ENCODE measurements at regions not wholly inside any gene's neighbourhood (a gene's known extent, or its start where the extent isn't known, plus 50 kb on each side); places are given as distances from the start of the nearest gene placed in this dataset.

- Histone ChIP-seq H3K9me3 (replicated peaks in 1 of 2; ENCODE audit: control insufficient read depth in 1 of 2, insufficient read depth in 1 of 2, low read length in 2 of 2) (no peaks in the 10 kb centered on the region), H3K27me3 (ENCODE audit: control insufficient read depth in 2 of 2, insufficient read depth in 2 of 2, low read length in 2 of 2) (peaks cover 8 to 18% of the 10 kb centered on the region in 2 donors), H3K4me2 (replicated peaks; ENCODE audit: extremely low read depth, low read length, poor library complexity, severe bottlenecking) (no peak overlapping the region), H3K4me1 (ENCODE audit: control insufficient read depth in 1 of 2, insufficient read depth in 2 of 2, low read length in 2 of 2) (peaks cover 16 to 17% of the 10 kb centered on the region in 2 donors), H3K9ac (ENCODE audit: insufficient read depth, low read length, poor library complexity, severe bottlenecking) (no peak overlapping the region), H4K20me1 (ENCODE audit: insufficient read depth, low read length) (no peaks in the 10 kb centered on the region), H2AFZ (ENCODE audit: insufficient read depth, low read depth, low read length, poor library complexity, severe bottlenecking) (no peak overlapping the region), H3K4me3 (replicated peaks in 1 of 3; ENCODE audit: low read depth in 2 of 3, low read length in 3 of 3) (no peak overlapping the region), H3K79me2 (ENCODE audit: insufficient read depth, low read length) (no peaks in the 10 kb centered on the region), H3K27ac (ENCODE audit: low read depth in 1 of 2, low read length in 2 of 2) (no peak overlapping the region), H3K36me3 (replicated peaks in 1 of 2; ENCODE audit: control insufficient read depth in 1 of 2, insufficient read depth in 2 of 2, low read length in 2 of 2) (no peaks in the 10 kb centered on the region)
- peaks cover 12% of the 10 kb centered on the region for H3K4me1 Mint-ChIP-seq
- H3K4me3 Mint-ChIP-seq, result no peak overlapping the region
- H3K9me3 Mint-ChIP-seq, result peaks cover 0 to 13% (median 0%) of the 10 kb centered on the region in 7 donors
- intact Hi-C loops (cut with micrococcal nuclease), result no loop called here
- H3K27ac Mint-ChIP-seq, result no peak overlapping the region
- no CpG with 5 or more reads among the region's 2 CpGs for WGBS (ENCODE audit: insufficient coverage)
- peaks cover 18 to 26% (median 24%) of the 10 kb centered on the region in 3 donors for H3K27me3 Mint-ChIP-seq (ENCODE audit: low read depth in 3 of 3)
- no peak for DNase-seq
- TF ChIP-seq CTCF (IDR thresholded peaks at IDR 0.05), result no peak
- peaks cover 0 to 3% of the 10 kb centered on the region in 2 donors for H3K36me3 Mint-ChIP-seq
Measured at GRCh38 chr14:88079624-88080023, 74.7 kb downstream of the GPR65 start.

- Histone ChIP-seq H4K20me1 (ENCODE audit: insufficient read depth, low read length) (no peaks in the 10 kb centered on the region), H3K9me3 (replicated peaks in 1 of 2; ENCODE audit: control insufficient read depth in 1 of 2, insufficient read depth in 1 of 2, low read length in 2 of 2) (no peaks in the 10 kb centered on the region), H3K27me3 (ENCODE audit: control insufficient read depth in 2 of 2, insufficient read depth in 2 of 2, low read length in 2 of 2) (peaks cover 10 to 17% of the 10 kb centered on the region in 2 donors), H3K9ac (ENCODE audit: insufficient read depth, low read length, poor library complexity, severe bottlenecking) (no peak overlapping the region), H3K4me1 (ENCODE audit: control insufficient read depth in 1 of 2, insufficient read depth in 2 of 2, low read length in 2 of 2) (peaks cover 5 to 7% of the 10 kb centered on the region in 2 donors), H2AFZ (ENCODE audit: insufficient read depth, low read depth, low read length, poor library complexity, severe bottlenecking) (no peak overlapping the region), H3K4me2 (replicated peaks; ENCODE audit: extremely low read depth, low read length, poor library complexity, severe bottlenecking) (no peak overlapping the region), H3K27ac (ENCODE audit: low read depth in 1 of 2, low read length in 2 of 2) (no peak overlapping the region), H3K4me3 (replicated peaks in 1 of 3; ENCODE audit: low read depth in 2 of 3, low read length in 3 of 3) (no peak overlapping the region), H3K79me2 (ENCODE audit: insufficient read depth, low read length) (no peaks in the 10 kb centered on the region), H3K36me3 (replicated peaks in 1 of 2; ENCODE audit: control insufficient read depth in 1 of 2, insufficient read depth in 2 of 2, low read length in 2 of 2) (no peaks in the 10 kb centered on the region)
- Mint-ChIP-seq H3K36me3 (no peaks in the 10 kb centered on the region), H3K4me1 (peaks cover 6% of the 10 kb centered on the region), H3K4me3 (no peak overlapping the region), H3K27ac (no peak overlapping the region), H3K27me3 (ENCODE audit: low read depth in 3 of 3) (peaks cover 12 to 25% (median 17%) of the 10 kb centered on the region in 3 donors), H3K9me3 (peaks cover 0 to 9% (median 0%) of the 10 kb centered on the region in 7 donors)
- WGBS (ENCODE audit: insufficient coverage), result no CpG with 5 or more reads among the region's 1 CpG
- intact Hi-C loops (cut with micrococcal nuclease), result no loop called here
- TF ChIP-seq CTCF (IDR thresholded peaks at IDR 0.05), result no peak
- DNase-seq, result no peak
Measured at GRCh38 chr14:88085736-88086135, 80.8 kb downstream of the GPR65 start.

Measured in CD14-positive monocyte (primary cell).